ENCODE measurements at regions not wholly inside any gene's neighbourhood (a gene's known extent, or its start where the extent isn't known, plus 50 kb on each side); places are given as distances from the start of the nearest gene placed in this dataset.

- H3K4me1 ChIP-seq: no peaks in the 10 kb centered on the region
- TF ChIP-seq CTCF (IDR thresholded peaks at IDR 0.05): no peak
- DNase-seq (ENCODE audit: low spot score): no peak
- H3K27me3 ChIP-seq: no peaks in the 10 kb centered on the region
- no peak overlapping the region for H3K4me3 ChIP-seq
- H3K9me3 ChIP-seq: peaks cover 0 to 9% of the 10 kb centered on the region in 2 donors
- no peak overlapping the region for H3K27ac ChIP-seq
- H3K36me3 ChIP-seq: no peaks in the 10 kb centered on the region
Measured at GRCh38 chr6:112591329-112591728, 244.2 kb downstream of the RFPL4B start.

GRCh38 chr6:112592159-112592558, 245.0 kb downstream of the RFPL4B start:
- no peak overlapping the region for H3K27ac ChIP-seq
- no peaks in the 10 kb centered on the region for H3K4me1 ChIP-seq
- H3K9me3 ChIP-seq: peaks cover 0 to 9% of the 10 kb centered on the region in 2 donors
- no peak for TF ChIP-seq CTCF (IDR thresholded peaks at IDR 0.05)
- H3K4me3 ChIP-seq: no peak overlapping the region
- no peaks in the 10 kb centered on the region for H3K36me3 ChIP-seq
- no peaks in the 10 kb centered on the region for H3K27me3 ChIP-seq
- DNase-seq (ENCODE audit: low spot score): no peak

GRCh38 chr6:112594886-112595594, 247.9 kb downstream of the RFPL4B start:
- peaks cover 0 to 9% of the 10 kb centered on the region in 2 donors for H3K9me3 ChIP-seq
- TF ChIP-seq CTCF (IDR thresholded peaks at IDR 0.05): no peak
- no peaks in the 10 kb centered on the region for H3K36me3 ChIP-seq
- no peak for DNase-seq (ENCODE audit: low spot score)
- no peaks in the 10 kb centered on the region for H3K4me1 ChIP-seq
- no peak overlapping the region for H3K4me3 ChIP-seq
- no peaks in the 10 kb centered on the region for H3K27me3 ChIP-seq
- H3K27ac ChIP-seq: no peak overlapping the region

DNA sequence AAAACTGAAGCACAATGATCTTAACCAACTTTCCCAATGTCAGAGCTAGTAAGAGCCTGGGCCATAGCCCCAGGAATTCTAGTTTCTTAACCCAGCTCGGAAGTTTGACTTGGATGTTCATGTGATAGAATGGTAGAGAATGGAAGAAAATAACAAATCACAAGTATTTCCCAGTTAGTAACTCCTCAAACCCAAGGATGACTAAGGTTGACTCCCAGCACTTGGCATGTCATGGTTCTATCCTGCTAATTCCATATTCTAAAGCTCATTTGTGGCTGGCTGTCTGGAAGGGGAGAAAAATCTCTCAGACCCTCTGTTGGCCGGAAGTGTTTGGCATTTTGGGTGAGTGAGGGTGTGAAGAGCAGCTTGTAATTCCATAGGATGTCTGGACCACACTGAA, 248.7 kb downstream of the RFPL4B start:
- no peak overlapping the region for H3K27ac ChIP-seq
- H3K9me3 ChIP-seq: peaks cover 0 to 9% of the 10 kb centered on the region in 2 donors
- H3K36me3 ChIP-seq: no peaks in the 10 kb centered on the region
- H3K4me1 ChIP-seq: no peaks in the 10 kb centered on the region
- H3K27me3 ChIP-seq: no peaks in the 10 kb centered on the region
- H3K4me3 ChIP-seq: no peak overlapping the region
- TF ChIP-seq CTCF (IDR thresholded peaks at IDR 0.05): no peak
- DNase-seq (ENCODE audit: low spot score): no peak

GRCh38 chr6:112597176-112597575, 250.0 kb downstream of the RFPL4B start:
- H3K4me1 ChIP-seq: no peaks in the 10 kb centered on the region
- H3K9me3 ChIP-seq: peaks cover 0 to 9% of the 10 kb centered on the region in 2 donors
- H3K27me3 ChIP-seq: no peaks in the 10 kb centered on the region
- no peak overlapping the region for H3K27ac ChIP-seq
- H3K4me3 ChIP-seq: no peak overlapping the region
- no peak for TF ChIP-seq CTCF (IDR thresholded peaks at IDR 0.05)
- no peak for DNase-seq (ENCODE audit: low spot score)
- no peaks in the 10 kb centered on the region for H3K36me3 ChIP-seq

- TF ChIP-seq CTCF (IDR thresholded peaks at IDR 0.05): peak in 1 of 2 donors; percentile 17
- no peak for DNase-seq (ENCODE audit: low spot score)
Measured at GRCh38 chr6:112600168-112600567, 253.0 kb downstream of the RFPL4B start.

More at GRCh38 chr6:112600168-112600567, 253.0 kb downstream of the RFPL4B start:
- no peaks in the 10 kb centered on the region for H3K4me1 ChIP-seq
- H3K27me3 ChIP-seq: no peaks in the 10 kb centered on the region
- no peaks in the 10 kb centered on the region for H3K36me3 ChIP-seq
- no peak overlapping the region for H3K4me3 ChIP-seq
- H3K27ac ChIP-seq: no peak overlapping the region
- H3K9me3 ChIP-seq: peaks cover 0 to 13% of the 10 kb centered on the region in 2 donors
